GM19328 (cell line): ENCODE measurements at regions not wholly inside any gene's neighbourhood (a gene's known extent, or its start where the extent isn't known, plus 50 kb on each side); places are given as distances from the start of the nearest gene placed in this dataset.
"Not testable (repeated sequence)": the region's sequence is repeated elsewhere in the genome, so short reads cannot be mapped to it uniquely, and the experiment has no call there.

ENCODE experiments used
- ATAC-seq: cut with Tn5 transposase; IDR thresholded peaks from one replicate; pipeline ENCODE4 v1.9.1; 2021; ENCODE audit warnings: mild to moderate bottlenecking, moderate library complexity; ENCODE audit not compliant: unreplicated experiment

GRCh38 chr2:116761864-116762263 lies 1052.6 kb upstream of the DDX18 start:
- no peak for ATAC-seq

GRCh38 chr2:116769514-116769913 lies 1045.0 kb upstream of the DDX18 start:
- ATAC-seq: no peak

- ATAC-seq: no peak
Observed at GRCh38 chr2:116776556-116776955, 1037.9 kb upstream of the DDX18 start.

GRCh38 chr2:116787848-116788247 lies 1026.6 kb upstream of the DDX18 start:
- no peak for ATAC-seq

- no peak for ATAC-seq
Observed at GRCh38 chr2:116802671-116803070, 1011.8 kb upstream of the DDX18 start.

- ATAC-seq: no peak
Observed at GRCh38 chr2:116804901-116805300, 1009.6 kb upstream of the DDX18 start.

GRCh38 chr2:116806505-116806904 lies 1008.0 kb upstream of the DDX18 start:
- ATAC-seq: not testable (repeated sequence)

- no peak for ATAC-seq
Observed at GRCh38 chr2:116809109-116809508, 1005.4 kb upstream of the DDX18 start.

- no peak for ATAC-seq
Observed at GRCh38 chr2:116810071-116810470, 1004.4 kb upstream of the DDX18 start.

GRCh38 chr2:116810645-116811044 lies 1003.8 kb upstream of the DDX18 start:
- no peak for ATAC-seq

- ATAC-seq: no peak
Observed at GRCh38 chr2:116819355-116819754, 995.1 kb upstream of the DDX18 start.

- no peak for ATAC-seq
Observed at GRCh38 chr2:116820986-116821385, 993.5 kb upstream of the DDX18 start.

GRCh38 chr2:116829543-116829942 lies 984.9 kb upstream of the DDX18 start:
- not testable (repeated sequence) for ATAC-seq

- ATAC-seq: no peak
Observed at GRCh38 chr2:116832148-116832547, 982.3 kb upstream of the DDX18 start.

GRCh38 chr2:116833052-116833451 lies 981.4 kb upstream of the DDX18 start:
- no peak for ATAC-seq

- ATAC-seq: no peak
Observed at GRCh38 chr2:116842164-116842563, 972.3 kb upstream of the DDX18 start.

GRCh38 chr2:116859708-116860107 lies 954.8 kb upstream of the DDX18 start:
- no peak for ATAC-seq

GRCh38 chr2:116874021-116874420 lies 940.5 kb upstream of the DDX18 start:
- no peak for ATAC-seq

- ATAC-seq: no peak
Observed at GRCh38 chr2:116877274-116877673, 937.2 kb upstream of the DDX18 start.

- no peak for ATAC-seq
Observed at GRCh38 chr2:116877944-116878343, 936.5 kb upstream of the DDX18 start.

GRCh38 chr2:116879650-116880160 lies 934.8 kb upstream of the DDX18 start:
- no peak for ATAC-seq

GRCh38 chr2:116891191-116891590 lies 923.3 kb upstream of the DDX18 start:
- no peak for ATAC-seq

- ATAC-seq: no peak
Observed at GRCh38 chr2:116911540-116911939, 903.0 kb upstream of the DDX18 start.

GRCh38 chr2:116915673-116916072 lies 898.8 kb upstream of the DDX18 start:
- ATAC-seq: no peak
